Aorta (tissue), 5 donors: ENCODE measurements at regions not wholly inside any gene's neighbourhood (a gene's known extent, or its start where the extent isn't known, plus 50 kb on each side); places are given as distances from the start of the nearest gene placed in this dataset.

ENCODE experiments used
- ATAC-seq: fragments of 200-7000 bp; cut with Tn5 transposase; one replicate; pipeline ENCODE4 v1.9.1; 2022; ENCODE audit warnings: moderate library complexity; ENCODE audit not compliant: low FRiP score
- DNase-seq, 2 donors: peaks; one replicate each; pipeline ENCODE4 v3.0.0-alpha.2; 2020
- H3K27ac ChIP-seq, 2 donors: one replicate each; pipeline ENCODE4 v1.5.1; 2013; ENCODE audit warnings: low read length in 2 of 2, mild to moderate bottlenecking in 2 of 2, moderate library complexity in 2 of 2, control low read depth in 1 of 2, inconsistent platforms in 1 of 2, low read depth in 1 of 2
- H3K27me3 ChIP-seq, 2 donors: one replicate each; pipeline ENCODE4 v1.6.1; 2013; ENCODE audit warnings: control low read depth in 1 of 2, low read length in 1 of 2, mild to moderate bottlenecking in 1 of 2, moderate library complexity in 1 of 2; ENCODE audit not compliant: insufficient read depth in 2 of 2, control insufficient read depth in 1 of 2
- H3K36me3 ChIP-seq, 2 donors: one replicate each; pipeline ENCODE4 v1.6.1; 2013; ENCODE audit warnings: control low read depth in 1 of 2, low read length in 1 of 2, mild to moderate bottlenecking in 1 of 2; ENCODE audit not compliant: insufficient read depth in 2 of 2, control insufficient read depth in 1 of 2
- H3K4me1 ChIP-seq, 2 donors: one replicate each; pipeline ENCODE4 v1.6.1; 2013; ENCODE audit warnings: low read length in 2 of 2, control low read depth in 1 of 2, mild to moderate bottlenecking in 1 of 2, moderate library complexity in 1 of 2; ENCODE audit not compliant: insufficient read depth in 2 of 2, control insufficient read depth in 1 of 2
- H3K4me3 ChIP-seq, 2 donors: one replicate each; pipeline ENCODE4 v1.5.1; 2013; ENCODE audit warnings: low read length in 2 of 2, control low read depth in 1 of 2, mild to moderate bottlenecking in 1 of 2
- H3K9me3 ChIP-seq: one replicate; pipeline ENCODE4 v1.6.1; 2013; ENCODE audit warnings: mild to moderate bottlenecking, low read length; ENCODE audit not compliant: control insufficient read depth
- WGBS, 2 donors: extraction: QIAGEN DNeasy Blood & Tissue Kit; methylation state at CpG; one replicate each; pipeline ENCODE4 v1.1.7; 2013; 5-methylcytosine and 5-hydroxymethylcytosine counted together
- intact Hi-C, 2 donors: fragments of 100-400 bp; cut with DNase I; formaldehyde crosslinking; loops; one replicate each; pipeline versions ENCODE4 v1.14.2 to v1.15.0; 2022
- donor health status: healthy with polysubstance abuse.
- donor health status: Bipolar disorder and iron deficiency.
- donor health status: DM: no; HTN: no; CAD: no.
- donor health status: DM: no; HTN: no; CAD: no.
- donor health status: DM: yes; HTN: yes; CAD: no.

GRCh38 chr9:135256581-135257354 lies 169.3 kb downstream of the OLFM1 start:
- whole genome bisulfite sequencing, 2 donors = 79 to 83% methylated on average over 26 of the region's 26 CpGs
- H3K9me3 ChIP-seq = no peaks in the 10 kb centered on the region
- no peak overlapping the region for H3K27ac ChIP-seq
- DNase-seq = peak; percentile 27 to 49
- no peaks in the 10 kb centered on the region for H3K27me3 ChIP-seq
- no peaks in the 10 kb centered on the region for H3K4me1 ChIP-seq
- H3K4me3 ChIP-seq = no peak overlapping the region
- H3K36me3 ChIP-seq = no peaks in the 10 kb centered on the region
- ATAC-seq = no peak
- intact Hi-C loops = no loop called here

GRCh38 chr9:135258461-135258860 lies 171.0 kb downstream of the OLFM1 start:
- Histone ChIP-seq H3K4me1 (no peaks in the 10 kb centered on the region), H3K4me3 (no peak overlapping the region), H3K9me3 (no peaks in the 10 kb centered on the region), H3K27me3 (no peaks in the 10 kb centered on the region), H3K27ac (no peak overlapping the region), H3K36me3 (no peaks in the 10 kb centered on the region)
- ATAC-seq (no peak), DNase-seq (no peak)
- intact Hi-C loops = no loop called here
- 92 to 93% methylated on average over 23 of the region's 23 CpGs for WGBS, 2 donors

GRCh38 chr9:135259273-135259672 lies 171.8 kb downstream of the OLFM1 start:
- no peak for ATAC-seq
- no peak for DNase-seq
- H3K27me3 ChIP-seq = no peaks in the 10 kb centered on the region
- no peaks in the 10 kb centered on the region for H3K4me1 ChIP-seq
- H3K27ac ChIP-seq = no peak overlapping the region
- H3K4me3 ChIP-seq = no peak overlapping the region
- no peaks in the 10 kb centered on the region for H3K9me3 ChIP-seq
- H3K36me3 ChIP-seq = no peaks in the 10 kb centered on the region
- 90 to 93% methylated on average over 13 to 19 of the region's 19 CpGs for WGBS, 2 donors
- intact Hi-C loops = no loop called here

GRCh38 chr9:135260221-135261180 lies 173.0 kb downstream of the OLFM1 start:
- DNase-seq = no peak
- no peak overlapping the region for H3K27ac ChIP-seq
- ATAC-seq = no peak
- H3K4me1 ChIP-seq = no peaks in the 10 kb centered on the region
- no peaks in the 10 kb centered on the region for H3K9me3 ChIP-seq
- H3K27me3 ChIP-seq = no peaks in the 10 kb centered on the region
- H3K4me3 ChIP-seq = no peak overlapping the region
- no peaks in the 10 kb centered on the region for H3K36me3 ChIP-seq
- 54 to 59% methylated on average over 35 of the region's 35 CpGs for WGBS, 2 donors
- intact Hi-C loops = no loop called here

GRCh38 chr9:135262248-135262647 lies 174.8 kb downstream of the OLFM1 start:
- no peaks in the 10 kb centered on the region for H3K27me3 ChIP-seq
- no peaks in the 10 kb centered on the region for H3K36me3 ChIP-seq
- intact Hi-C loops = no loop called here
- no peak overlapping the region for H3K4me3 ChIP-seq
- no peak for DNase-seq
- no peaks in the 10 kb centered on the region for H3K9me3 ChIP-seq
- H3K27ac ChIP-seq = no peak overlapping the region
- ATAC-seq = no peak
- no peaks in the 10 kb centered on the region for H3K4me1 ChIP-seq
- WGBS, 2 donors = 49 to 50% methylated on average over 7 of the region's 7 CpGs

- H3K9me3 ChIP-seq = no peaks in the 10 kb centered on the region
- intact Hi-C loops = no loop called here
- no peak overlapping the region for H3K4me3 ChIP-seq
- no peaks in the 10 kb centered on the region for H3K27me3 ChIP-seq
- 56 to 63% methylated on average over 5 of the region's 5 CpGs for WGBS, 2 donors
- no peaks in the 10 kb centered on the region for H3K36me3 ChIP-seq
- no peak for DNase-seq
- H3K4me1 ChIP-seq = no peaks in the 10 kb centered on the region
- ATAC-seq = no peak
- no peak overlapping the region for H3K27ac ChIP-seq
Observed at GRCh38 chr9:135263511-135263910, 176.0 kb downstream of the OLFM1 start.

GRCh38 chr9:135265931-135266330 lies 178.5 kb downstream of the OLFM1 start:
- Histone ChIP-seq H3K27me3 (no peaks in the 10 kb centered on the region), H3K9me3 (no peaks in the 10 kb centered on the region), H3K36me3 (no peaks in the 10 kb centered on the region), H3K4me3 (no peak overlapping the region), H3K4me1 (no peaks in the 10 kb centered on the region), H3K27ac (no peak overlapping the region)
- intact Hi-C loops = no loop called here
- no peak for ATAC-seq
- DNase-seq = no peak
- 68 to 70% methylated on average over 10 of the region's 10 CpGs for WGBS, 2 donors

GRCh38 chr9:135267191-135267809 lies 179.8 kb downstream of the OLFM1 start:
- intact Hi-C loops = no loop called here

More at GRCh38 chr9:135267191-135267809, 179.8 kb downstream of the OLFM1 start:
- WGBS, 2 donors = 69 to 70% methylated on average over 19 of the region's 19 CpGs
- Histone ChIP-seq H3K4me1 (no peaks in the 10 kb centered on the region), H3K27me3 (no peaks in the 10 kb centered on the region), H3K27ac (no peak overlapping the region), H3K36me3 (no peaks in the 10 kb centered on the region), H3K4me3 (no peak overlapping the region), H3K9me3 (no peaks in the 10 kb centered on the region)
- ATAC-seq (no peak), DNase-seq (no peak)
